ENCODE measurements at regions not wholly inside any gene's neighbourhood (a gene's known extent, or its start where the extent isn't known, plus 50 kb on each side); places are given as distances from the start of the nearest gene placed in this dataset.
A peak's percentile ranks its signal among the peaks of the same experiment; 100 is the strongest.

DNA sequence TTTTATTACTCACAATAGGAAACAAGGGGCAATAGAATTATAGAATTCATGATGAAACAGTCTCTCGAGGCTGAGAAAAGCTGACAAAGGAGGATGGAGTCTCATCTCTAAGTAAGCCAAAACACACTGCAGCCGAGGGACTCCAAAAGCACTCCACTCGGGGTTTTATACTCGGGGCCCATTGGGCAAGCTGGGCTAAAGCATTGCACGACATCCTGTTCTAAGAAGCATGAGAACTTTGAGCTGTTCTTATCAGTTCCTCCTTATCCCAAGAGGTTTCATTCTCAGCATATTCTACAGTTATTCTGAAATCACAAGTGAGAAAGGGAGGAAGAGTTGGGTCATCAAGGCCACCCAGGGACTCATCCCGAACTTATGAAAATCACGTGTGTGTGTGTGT, 1475.5 kb downstream of the PCDH18 start:
- Mint-ChIP-seq H3K36me3 (no peaks in the 10 kb centered on the region), H3K9me3 (peaks cover 0 to 6% (median 3%) of the 10 kb centered on the region in 7 donors), H3K4me3 (no peak overlapping the region), H3K4me1 (no peaks in the 10 kb centered on the region), H3K27ac (no peak overlapping the region), H3K27me3 (no peaks in the 10 kb centered on the region)
- Histone ChIP-seq H3K36me3 (ENCODE audit: control insufficient read depth, insufficient read depth, low read length) (no peaks in the 10 kb centered on the region), H3K27ac (ENCODE audit: insufficient read depth, low read length, poor library complexity, severe bottlenecking) (no peak overlapping the region), H3K27me3 (ENCODE audit: control insufficient read depth, insufficient read depth, low read length) (no peaks in the 10 kb centered on the region), H3K4me1 (ENCODE audit: control insufficient read depth, insufficient read depth, low read length, poor library complexity, severe bottlenecking) (no peaks in the 10 kb centered on the region), H3K4me3 (ENCODE audit: low read depth, low read length) (no peak overlapping the region), H3K9me3 (ENCODE audit: control insufficient read depth in 2 of 2, low read length in 2 of 2) (no peaks in the 10 kb centered on the region)
- ATAC-seq (ENCODE audit: low read depth in 2 of 2) (no peak), DNase-seq (no peak)

DNA sequence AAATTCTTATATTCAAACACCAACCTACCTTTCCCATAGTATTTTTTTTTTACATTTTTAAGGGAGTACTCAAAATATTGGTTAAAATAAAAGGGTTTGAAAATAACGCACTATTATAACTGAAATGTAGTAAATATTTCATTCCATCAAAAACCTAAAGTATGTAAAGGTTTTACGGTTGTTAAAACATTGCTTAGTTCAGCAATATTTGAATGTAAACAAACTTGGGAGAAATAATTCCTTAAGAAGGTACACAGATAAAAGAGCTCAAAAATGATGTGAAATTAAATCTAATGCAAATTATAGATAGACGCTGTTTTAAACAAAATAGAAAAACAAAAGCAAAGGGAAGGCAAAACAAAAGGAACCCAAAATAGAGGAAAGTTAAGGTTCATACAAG, 1476.9 kb downstream of the PCDH18 start:
- Mint-ChIP-seq H3K27ac (no peak overlapping the region), H3K27me3 (no peaks in the 10 kb centered on the region), H3K36me3 (no peaks in the 10 kb centered on the region), H3K4me1 (no peaks in the 10 kb centered on the region), H3K4me3 (no peak overlapping the region), H3K9me3 (peaks cover 0 to 5% (median 4%) of the 10 kb centered on the region in 7 donors)
- DNase-seq: no peak
- Histone ChIP-seq H3K4me3 (ENCODE audit: low read depth, low read length) (no peak overlapping the region), H3K27ac (ENCODE audit: insufficient read depth, low read length, poor library complexity, severe bottlenecking) (no peak overlapping the region), H3K36me3 (ENCODE audit: control insufficient read depth, insufficient read depth, low read length) (no peaks in the 10 kb centered on the region), H3K4me1 (ENCODE audit: control insufficient read depth, insufficient read depth, low read length, poor library complexity, severe bottlenecking) (no peaks in the 10 kb centered on the region), H3K27me3 (ENCODE audit: control insufficient read depth, insufficient read depth, low read length) (no peaks in the 10 kb centered on the region), H3K9me3 (ENCODE audit: control insufficient read depth in 2 of 2, low read length in 2 of 2) (no peaks in the 10 kb centered on the region)
- ATAC-seq (ENCODE audit: low read depth in 2 of 2): no peak

DNA sequence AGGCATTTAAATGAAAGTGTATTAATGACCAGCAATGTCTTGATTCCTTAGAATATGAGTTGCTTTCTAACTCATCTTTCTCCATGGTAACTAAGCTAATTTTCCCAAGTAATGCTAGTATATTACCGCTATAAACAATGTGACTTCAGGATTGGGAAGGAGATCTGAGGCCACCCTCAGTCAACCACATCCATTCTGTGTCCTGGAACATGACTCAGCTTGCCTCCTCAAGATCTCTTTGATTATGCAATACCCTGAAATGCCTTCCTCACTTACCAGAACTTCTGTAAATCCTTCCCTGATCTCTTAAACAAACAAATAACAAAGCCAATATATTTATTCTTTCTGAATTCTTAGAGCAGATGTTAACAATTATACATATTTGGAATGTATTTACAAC, 1495.5 kb downstream of the PCDH18 start:
- no peaks in the 10 kb centered on the region for H3K27me3 Mint-ChIP-seq
- no peak for ATAC-seq (ENCODE audit: low read depth in 2 of 2)

DNA sequence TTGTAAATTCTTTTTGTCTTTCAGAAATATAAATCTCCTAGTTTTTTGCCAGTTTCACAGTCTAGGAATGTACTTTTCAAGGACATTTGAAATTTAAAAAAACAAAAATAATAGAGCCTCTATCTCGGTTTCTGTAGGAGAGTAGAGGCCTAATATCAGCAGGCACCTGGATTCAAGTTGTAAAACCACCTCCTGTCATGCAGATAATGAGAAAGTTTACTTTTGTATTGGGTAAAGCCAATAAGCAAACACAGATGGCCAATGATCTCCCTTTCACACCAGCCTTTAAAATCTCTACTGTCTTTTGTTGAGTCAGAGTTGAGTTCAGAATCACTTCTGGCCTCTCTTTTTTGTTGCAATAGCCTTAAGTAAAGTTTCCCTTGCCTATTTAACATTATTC, 1499.9 kb downstream of the PCDH18 start:
- Histone ChIP-seq H3K36me3 (ENCODE audit: control insufficient read depth, insufficient read depth, low read length) (no peaks in the 10 kb centered on the region), H3K4me1 (ENCODE audit: control insufficient read depth, insufficient read depth, low read length, poor library complexity, severe bottlenecking) (no peaks in the 10 kb centered on the region), H3K27ac (ENCODE audit: insufficient read depth, low read length, poor library complexity, severe bottlenecking) (no peak overlapping the region), H3K27me3 (ENCODE audit: control insufficient read depth, insufficient read depth, low read length) (no peaks in the 10 kb centered on the region), H3K9me3 (ENCODE audit: control insufficient read depth in 2 of 2, low read length in 2 of 2) (no peaks in the 10 kb centered on the region), H3K4me3 (ENCODE audit: low read depth, low read length) (no peak overlapping the region)
- ATAC-seq (ENCODE audit: low read depth in 2 of 2) (no peak), DNase-seq (no peak)
- H3K9me3 Mint-ChIP-seq: peaks cover 0 to 27% (median 2%) of the 10 kb centered on the region in 7 donors
- no peaks in the 10 kb centered on the region for H3K27me3 Mint-ChIP-seq
- no peaks in the 10 kb centered on the region for H3K36me3 Mint-ChIP-seq
- H3K27ac Mint-ChIP-seq: no peak overlapping the region
- no peaks in the 10 kb centered on the region for H3K4me1 Mint-ChIP-seq
- H3K4me3 Mint-ChIP-seq: no peak overlapping the region

More for the DNA sequence above, 1495.5 kb downstream of the PCDH18 start:
- Histone ChIP-seq H3K36me3 (ENCODE audit: control insufficient read depth, insufficient read depth, low read length) (no peaks in the 10 kb centered on the region), H3K4me3 (ENCODE audit: low read depth, low read length) (no peak overlapping the region), H3K9me3 (ENCODE audit: control insufficient read depth in 2 of 2, low read length in 2 of 2) (no peaks in the 10 kb centered on the region), H3K27me3 (ENCODE audit: control insufficient read depth, insufficient read depth, low read length) (no peaks in the 10 kb centered on the region), H3K4me1 (ENCODE audit: control insufficient read depth, insufficient read depth, low read length, poor library complexity, severe bottlenecking) (no peaks in the 10 kb centered on the region), H3K27ac (ENCODE audit: insufficient read depth, low read length, poor library complexity, severe bottlenecking) (no peak overlapping the region)
- no peak overlapping the region for H3K27ac Mint-ChIP-seq
- DNase-seq: no peak
- H3K4me1 Mint-ChIP-seq: no peaks in the 10 kb centered on the region
- H3K4me3 Mint-ChIP-seq: no peak overlapping the region
- peaks cover 0 to 20% (median 2%) of the 10 kb centered on the region in 7 donors for H3K9me3 Mint-ChIP-seq
- no peaks in the 10 kb centered on the region for H3K36me3 Mint-ChIP-seq

DNA sequence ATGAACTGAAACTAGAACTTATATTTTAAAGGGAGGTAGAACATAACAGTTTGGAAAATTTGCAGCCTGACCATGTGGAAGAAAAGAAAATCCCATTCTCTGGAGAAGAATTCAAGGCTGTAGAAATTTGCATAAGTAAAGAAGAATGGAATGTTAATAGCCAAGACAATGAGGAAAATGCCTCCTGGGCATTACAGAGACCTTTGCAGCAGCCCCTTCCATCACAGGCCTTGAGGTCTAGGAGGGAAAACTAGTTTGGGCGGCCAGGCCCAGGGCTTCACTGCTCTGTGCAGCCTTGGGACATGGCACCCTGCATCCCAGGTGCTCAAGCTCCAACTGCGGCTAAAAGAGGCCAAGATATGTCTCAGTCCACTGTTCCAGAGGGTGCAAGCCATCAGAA, 1506.8 kb downstream of the PCDH18 start:
- Mint-ChIP-seq H3K27me3 (no peaks in the 10 kb centered on the region), H3K4me1 (no peaks in the 10 kb centered on the region), H3K4me3 (peak overlapping the region in 1 of 4 donors; percentile 78), H3K9me3 (peaks cover 2 to 36% (median 11%) of the 10 kb centered on the region in 7 donors), H3K36me3 (no peaks in the 10 kb centered on the region), H3K27ac (no peak overlapping the region)
- Histone ChIP-seq H3K4me3 (ENCODE audit: low read depth, low read length) (no peak overlapping the region), H3K4me1 (ENCODE audit: control insufficient read depth, insufficient read depth, low read length, poor library complexity, severe bottlenecking) (no peaks in the 10 kb centered on the region), H3K27ac (ENCODE audit: insufficient read depth, low read length, poor library complexity, severe bottlenecking) (no peak overlapping the region), H3K36me3 (ENCODE audit: control insufficient read depth, insufficient read depth, low read length) (no peaks in the 10 kb centered on the region), H3K9me3 (ENCODE audit: control insufficient read depth in 2 of 2, low read length in 2 of 2) (peaks cover 0 to 6% of the 10 kb centered on the region in 2 experiments), H3K27me3 (ENCODE audit: control insufficient read depth, insufficient read depth, low read length) (no peaks in the 10 kb centered on the region)
- no peak for DNase-seq
- no peak for ATAC-seq (ENCODE audit: low read depth in 2 of 2)

DNA sequence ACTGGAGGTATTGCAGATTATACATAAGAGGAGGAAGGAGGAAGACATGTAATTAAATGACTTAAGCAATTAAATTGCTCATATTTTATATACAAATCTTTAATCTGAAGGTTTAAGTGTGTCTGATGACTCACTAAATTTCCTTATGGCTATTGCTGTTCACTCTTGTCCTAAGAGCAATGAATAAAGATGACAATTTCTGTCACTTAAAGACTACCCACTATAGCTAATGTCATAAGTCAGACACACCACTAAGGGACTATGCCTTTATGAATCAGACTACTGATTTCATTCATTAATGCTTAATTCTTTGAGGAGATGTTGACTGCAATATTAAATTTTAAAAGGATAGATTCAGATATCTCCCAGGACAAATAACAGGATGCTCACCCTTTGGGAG, 1514.7 kb downstream of the PCDH18 start:
- Mint-ChIP-seq H3K27ac (no peak overlapping the region), H3K4me3 (no peak overlapping the region), H3K9me3 (peaks cover 1 to 13% (median 3%) of the 10 kb centered on the region in 7 donors)

DNA sequence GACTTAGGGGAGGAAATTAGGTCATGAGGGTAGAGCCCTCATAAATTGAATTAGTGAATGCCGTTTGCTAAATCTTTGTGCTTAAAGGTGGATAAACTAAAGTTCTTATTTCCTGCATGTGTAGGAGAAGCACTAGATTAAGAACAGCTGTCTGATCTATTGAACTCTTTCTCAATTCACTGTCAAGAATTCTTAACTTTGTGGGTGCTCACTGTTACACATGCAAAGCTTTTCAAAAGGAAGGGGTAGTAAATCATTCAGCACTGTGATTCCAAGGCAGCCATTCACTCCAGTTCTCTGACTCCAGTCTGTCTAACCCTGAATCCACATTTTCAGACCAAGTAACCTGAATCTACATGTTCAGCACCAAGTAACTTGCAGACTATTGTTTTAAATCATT, 1520.1 kb downstream of the PCDH18 start:
- no peak overlapping the region for H3K27ac Mint-ChIP-seq
- no peak for ATAC-seq (ENCODE audit: low read depth in 2 of 2)
- H3K4me1 Mint-ChIP-seq: no peaks in the 10 kb centered on the region

More for the DNA sequence above, 1514.7 kb downstream of the PCDH18 start:
- Histone ChIP-seq H3K4me1 (ENCODE audit: control insufficient read depth, insufficient read depth, low read length, poor library complexity, severe bottlenecking) (no peaks in the 10 kb centered on the region), H3K9me3 (ENCODE audit: control insufficient read depth in 2 of 2, low read length in 2 of 2) (no peaks in the 10 kb centered on the region), H3K4me3 (ENCODE audit: low read depth, low read length) (no peak overlapping the region), H3K36me3 (ENCODE audit: control insufficient read depth, insufficient read depth, low read length) (no peaks in the 10 kb centered on the region), H3K27me3 (ENCODE audit: control insufficient read depth, insufficient read depth, low read length) (no peaks in the 10 kb centered on the region), H3K27ac (ENCODE audit: insufficient read depth, low read length, poor library complexity, severe bottlenecking) (no peak overlapping the region)
- Mint-ChIP-seq H3K4me1 (no peaks in the 10 kb centered on the region), H3K27me3 (no peaks in the 10 kb centered on the region), H3K36me3 (no peaks in the 10 kb centered on the region)
- ATAC-seq (ENCODE audit: low read depth in 2 of 2) (no peak), DNase-seq (no peak)

DNA sequence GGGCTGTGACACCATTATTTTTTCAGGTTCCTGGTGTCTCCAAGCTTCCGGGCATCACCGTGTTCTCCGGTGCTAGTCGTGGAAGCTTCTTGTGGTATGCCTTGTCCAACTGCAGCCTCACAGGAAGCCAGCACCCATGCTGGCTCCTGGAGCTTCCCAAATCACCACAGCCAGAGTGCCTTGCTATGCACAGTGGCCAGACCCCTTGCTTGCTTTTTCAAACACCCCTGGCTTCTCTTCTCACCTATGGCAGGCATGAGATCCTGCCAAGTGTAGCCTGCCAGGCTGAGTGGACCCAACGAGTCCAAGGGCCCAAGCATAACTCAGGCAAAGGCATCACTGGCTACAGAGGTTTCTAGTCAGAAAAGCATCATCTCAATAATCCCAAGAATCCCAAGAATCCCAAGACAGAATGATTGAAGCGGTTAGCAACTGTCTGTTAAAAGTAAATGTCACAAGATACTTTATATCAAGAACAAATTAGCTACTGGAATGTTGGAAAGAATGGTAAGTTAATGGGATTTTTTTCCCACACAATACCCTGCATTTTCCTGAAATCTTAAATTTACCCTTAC, 1522.9 kb downstream of the PCDH18 start:
- no peaks in the 10 kb centered on the region for H3K36me3 Mint-ChIP-seq
- H3K4me1 Mint-ChIP-seq: no peaks in the 10 kb centered on the region
- Histone ChIP-seq H3K4me3 (ENCODE audit: low read depth, low read length) (no peak overlapping the region), H3K36me3 (ENCODE audit: control insufficient read depth, insufficient read depth, low read length) (no peaks in the 10 kb centered on the region), H3K9me3 (ENCODE audit: control insufficient read depth in 2 of 2, low read length in 2 of 2) (peaks cover 0 to 5% of the 10 kb centered on the region in 2 experiments), H3K27ac (ENCODE audit: insufficient read depth, low read length, poor library complexity, severe bottlenecking) (no peak overlapping the region), H3K27me3 (ENCODE audit: control insufficient read depth, insufficient read depth, low read length) (no peaks in the 10 kb centered on the region), H3K4me1 (ENCODE audit: control insufficient read depth, insufficient read depth, low read length, poor library complexity, severe bottlenecking) (no peaks in the 10 kb centered on the region)
- no peak overlapping the region for H3K27ac Mint-ChIP-seq
- no peak overlapping the region for H3K4me3 Mint-ChIP-seq
- peaks cover 0 to 6% (median 2%) of the 10 kb centered on the region in 7 donors for H3K9me3 Mint-ChIP-seq
- H3K27me3 Mint-ChIP-seq: no peaks in the 10 kb centered on the region
- no peak for DNase-seq
- ATAC-seq (ENCODE audit: low read depth in 2 of 2): no peak

More for the DNA sequence above, 1520.1 kb downstream of the PCDH18 start:
- H3K36me3 Mint-ChIP-seq: no peaks in the 10 kb centered on the region
- H3K9me3 Mint-ChIP-seq: peaks cover 0 to 11% (median 4%) of the 10 kb centered on the region in 7 donors
- H3K27ac ChIP-seq (ENCODE audit: insufficient read depth, low read length, poor library complexity, severe bottlenecking): no peak overlapping the region
- DNase-seq: no peak
- H3K27me3 ChIP-seq (ENCODE audit: control insufficient read depth, insufficient read depth, low read length): no peaks in the 10 kb centered on the region
- no peaks in the 10 kb centered on the region for H3K4me1 ChIP-seq (ENCODE audit: control insufficient read depth, insufficient read depth, low read length, poor library complexity, severe bottlenecking)
- H3K4me3 Mint-ChIP-seq: no peak overlapping the region
- no peaks in the 10 kb centered on the region for H3K36me3 ChIP-seq (ENCODE audit: control insufficient read depth, insufficient read depth, low read length)
- H3K4me3 ChIP-seq (ENCODE audit: low read depth, low read length): no peak overlapping the region
- no peaks in the 10 kb centered on the region for H3K27me3 Mint-ChIP-seq
- peaks cover 0 to 5% of the 10 kb centered on the region in 2 experiments for H3K9me3 ChIP-seq (ENCODE audit: control insufficient read depth in 2 of 2, low read length in 2 of 2)

Data from CD4-positive, CD25-positive, alpha-beta regulatory T cell (primary cell).